Endothelial cell of umbilical vein (primary cell): ENCODE measurements at regions not wholly inside any gene's neighbourhood (a gene's known extent, or its start where the extent isn't known, plus 50 kb on each side); places are given as distances from the start of the nearest gene placed in this dataset.

ENCODE experiments used
- BruUV-seq: library from RNA; stranded (reverse); fragments of 400-500 nt; replicated peaks from 2 replicates; lab custom pipeline; 2021; lab: Mats Ljungman, UMichigan
- CTCF ChIA-PET: fragments of 300-600, 350-600 bp; sonication (Branson Sonifier 250); formaldehyde crosslinking; loops from one replicate; lab custom pipeline; 2021; ENCODE audit warnings: antibody characterized with exemption, inconsistent platforms; lab: Charles Lee
- POLR2A ChIA-PET: fragments of 300-600, 350-600 bp; sonication (Branson Sonifier 250); formaldehyde crosslinking; loops from one replicate; lab custom pipeline; 2021; ENCODE audit warnings: antibody characterized with exemption, inconsistent platforms; lab: Charles Lee
- DNase-seq: peaks from one replicate; pipeline ENCODE4 v3.0.0-alpha.2; 2011; ENCODE audit warnings: low read depth, low spot score
- FAIRE-seq: peaks from 2 replicates; lab custom pipeline; 2011; peaks lifted over from hg19 to GRCh38; lab: Jason Lieb, UNC
- H2AFZ ChIP-seq: 2 replicates; pipeline ENCODE4 v1.6.0; 2012; ENCODE audit warnings: low read depth, low read length, control low read depth, inconsistent platforms
- H3K27ac ChIP-seq: 2 replicates; pipeline ENCODE4 v1.5.1; 2011; ENCODE audit warnings: low read depth, mild to moderate bottlenecking, control low read depth, low read length, moderate library complexity; ENCODE audit not compliant: insufficient read depth
- H3K27me3 ChIP-seq, 2 experiments: 2 replicates each; pipeline versions ENCODE4 v1.6.0 to v1.6.1; 2011; ENCODE audit warnings: low read length in 2 of 2, mixed read lengths in 1 of 2; ENCODE audit not compliant: control insufficient read depth in 2 of 2, insufficient read depth in 2 of 2
- H3K36me3 ChIP-seq, 2 experiments: 2 replicates in 1 of 2; 3 replicates in 1 of 2; pipeline ENCODE4 v1.5.1; 2011; ENCODE audit warnings: low read length in 2 of 2, mild to moderate bottlenecking in 1 of 2, moderate library complexity in 1 of 2; ENCODE audit not compliant: control insufficient read depth in 2 of 2, insufficient read depth in 2 of 2; ENCODE audit errors: extremely low read depth in 1 of 2
- H3K4me1 ChIP-seq: 3 replicates; pipeline ENCODE4 v1.5.1; 2011; ENCODE audit warnings: mild to moderate bottlenecking, low read length; ENCODE audit not compliant: control insufficient read depth, insufficient read depth; ENCODE audit errors: extremely low read depth
- H3K4me2 ChIP-seq: 2 replicates; pipeline ENCODE4 v1.6.1; 2011; ENCODE audit warnings: low read length, control low read depth, mixed read lengths; ENCODE audit not compliant: insufficient read depth
- H3K4me3 ChIP-seq, 3 experiments: fragments of 200-600 bp in 1 of 3; sonication (generic), shearing (Covaris generic) in 1 of 3; replicated peaks in 1 of 3; 2 replicates each; pipeline ENCODE4 v1.5.1; 2011 to 2016; ENCODE audit warnings: control low read depth in 3 of 3, low read length in 3 of 3, mild to moderate bottlenecking in 2 of 3, inconsistent platforms in 1 of 3, low read depth in 1 of 3, moderate library complexity in 1 of 3; ENCODE audit not compliant: insufficient read depth in 1 of 3
- H3K79me2 ChIP-seq: 2 replicates; pipeline ENCODE4 v1.6.0; 2012; ENCODE audit warnings: low read length, inconsistent platforms; ENCODE audit not compliant: control insufficient read depth, insufficient read depth
- H3K9ac ChIP-seq: replicated peaks from 2 replicates; pipeline ENCODE3; 2011; ENCODE audit warnings: low read length, control low read depth; ENCODE audit not compliant: insufficient read depth; ENCODE audit errors: extremely low read depth
- H3K9me1 ChIP-seq: replicated peaks from 3 replicates; pipeline ENCODE4 v1.6.0; 2011; ENCODE audit warnings: mild to moderate bottlenecking, low read length; ENCODE audit not compliant: control insufficient read depth, insufficient read depth; ENCODE audit errors: extremely low read depth
- H3K9me3 ChIP-seq: replicated peaks from 2 replicates; pipeline ENCODE4 v1.5.1; 2012; ENCODE audit warnings: low read length, inconsistent platforms; ENCODE audit not compliant: control insufficient read depth, insufficient read depth
- H4K20me1 ChIP-seq: replicated peaks from 2 replicates; pipeline ENCODE3; 2011; ENCODE audit warnings: mild to moderate bottlenecking, low read length; ENCODE audit not compliant: control insufficient read depth, insufficient read depth; ENCODE audit errors: extremely low read depth
- CTCF ChIP-seq, 2 donors: IDR thresholded peaks; 1 replicate in 1 of 2; 2 replicates in 1 of 2; pipeline ENCODE4 v1.5.1; 2011; ENCODE audit warnings: low read length in 2 of 2, mild to moderate bottlenecking in 2 of 2, moderate library complexity in 2 of 2, control low read depth in 1 of 2, inconsistent platforms in 1 of 2, low read depth in 1 of 2; ENCODE audit not compliant: insufficient read depth in 1 of 2; ENCODE audit errors: extremely low read depth in 1 of 2
- EZH2 ChIP-seq: IDR thresholded peaks from 2 replicates; pipeline ENCODE4 v1.6.1; 2012; ENCODE audit warnings: borderline replicate concordance, low read depth, mild to moderate bottlenecking, moderate library complexity, low read length, inconsistent platforms; ENCODE audit not compliant: severe bottlenecking
- FOS ChIP-seq: IDR thresholded peaks from 2 replicates; pipeline ENCODE4 v1.6.1; 2011; ENCODE audit warnings: mild to moderate bottlenecking, low read length, moderate library complexity, borderline replicate concordance; ENCODE audit not compliant: insufficient read depth
- GATA2 ChIP-seq: IDR thresholded peaks from 2 replicates; pipeline ENCODE4 v1.7.0; 2011; ENCODE audit warnings: low read depth, mild to moderate bottlenecking, moderate library complexity, mixed read lengths, low read length; ENCODE audit not compliant: insufficient read length, insufficient read depth
- JUN ChIP-seq: IDR thresholded peaks from 2 replicates; pipeline ENCODE4 v1.6.1; 2011; ENCODE audit warnings: borderline replicate concordance, low read depth; ENCODE audit not compliant: insufficient read length, insufficient read depth
- MAX ChIP-seq: IDR thresholded peaks from 2 replicates; pipeline ENCODE4 v1.6.1; 2011; ENCODE audit not compliant: insufficient read depth, insufficient read length
- MYC ChIP-seq: IDR thresholded peaks from one replicate; pipeline ENCODE4 v1.6.1; 2011; ENCODE audit warnings: mild to moderate bottlenecking, low read depth, low read length
- POLR2A ChIP-seq: IDR thresholded peaks from 2 replicates; pipeline ENCODE4 v1.6.1; 2012; ENCODE audit warnings: low read depth, mild to moderate bottlenecking, control low read depth, low read length
- POLR2AphosphoS5 ChIP-seq: IDR thresholded peaks from 2 replicates; pipeline ENCODE4 v1.6.1; 2012; ENCODE audit warnings: low read depth, mild to moderate bottlenecking, control low read depth, low read length, moderate library complexity; ENCODE audit not compliant: insufficient read depth
- dilution Hi-C: fragments of 300-500 bp; cut with MboI; formaldehyde crosslinking; loops from one replicate; pipeline ENCODE4 v1.15.0; 2019; ENCODE audit warnings: low sequenced_read_pairs; ENCODE audit not compliant: extremely low pct_ligation_motif_present
- intact Hi-C: fragments of 100-400 bp; cut with micrococcal nuclease; formaldehyde crosslinking; loops from one replicate; pipeline ENCODE4 v1.10.0; 2022

GRCh38 chr10:3012223-3012622 lies 55.1 kb upstream of the PFKP start:
- DNase-seq (no peak), FAIRE-seq (no peak)
- no peaks in the 10 kb centered on the region for H3K79me2 ChIP-seq
- peaks cover 0 to 4% of the 10 kb centered on the region in 2 experiments for H3K27me3 ChIP-seq
- no peak overlapping the region for H2AFZ ChIP-seq
- H3K36me3 ChIP-seq: no peaks in the 10 kb centered on the region
- H3K4me3 ChIP-seq: no peak overlapping the region
- no peaks in the 10 kb centered on the region for H3K9me3 ChIP-seq
- no peaks in the 10 kb centered on the region for H3K9me1 ChIP-seq
- H3K4me2 ChIP-seq: no peak overlapping the region
- H3K27ac ChIP-seq: no peak overlapping the region
- BruUV-seq: no TSS peak
- ChIA-PET CTCF (interaction anchor here (0.6 kb wide), 1 partner anchor 16 kb away, joined by 5 read pairs; no protein-coding TSS in a partner anchor), POLR2A (no interaction called here)
- no peak overlapping the region for H3K9ac ChIP-seq
- TF ChIP-seq CTCF (IDR thresholded peaks at IDR 0.05; ENCODE audit: extremely low read depth in 1 of 2, insufficient read depth in 1 of 2, low read depth in 1 of 2, low read length in 2 of 2): no peak
- no peak for TF ChIP-seq FOS
- TF ChIP-seq JUN: no peak
- no peak for TF ChIP-seq POLR2AphosphoS5
- TF ChIP-seq POLR2A: no peak
- TF ChIP-seq MAX: no peak
- no peak for TF ChIP-seq MYC
- TF ChIP-seq GATA2: no peak
- TF ChIP-seq EZH2: no peak
- dilution Hi-C loops (no loop called here), intact Hi-C loops (no loop called here)
- H4K20me1 ChIP-seq: no peaks in the 10 kb centered on the region
- no peaks in the 10 kb centered on the region for H3K4me1 ChIP-seq
